ENCODE measurements at regions not wholly inside any gene's neighbourhood (a gene's known extent, or its start where the extent isn't known, plus 50 kb on each side); places are given as distances from the start of the nearest gene placed in this dataset.

DNA sequence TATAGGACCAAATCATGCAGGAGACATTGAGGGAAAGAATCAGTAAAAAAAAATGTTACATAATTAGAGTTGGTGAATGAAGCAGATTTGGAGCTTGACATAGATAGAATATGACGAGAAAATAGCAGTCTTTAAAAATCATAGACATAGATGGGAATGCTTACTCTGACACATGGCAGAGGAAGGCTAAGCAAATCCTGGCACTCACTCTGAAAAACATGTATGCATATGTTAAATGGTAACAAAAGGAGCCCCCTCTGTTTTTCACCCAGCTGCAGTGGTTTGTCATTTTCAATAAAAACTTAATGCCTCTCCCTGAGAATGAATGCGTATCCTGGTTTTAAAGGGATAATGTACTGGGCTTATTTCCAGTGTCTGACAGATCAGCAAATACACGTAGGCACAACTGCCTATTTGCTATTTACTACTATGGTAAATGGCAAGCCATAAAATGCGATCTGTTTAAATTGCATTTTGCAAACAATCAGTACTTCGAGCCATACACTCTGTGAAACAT, 561.2 kb upstream of the SEL1L start (continued):
- TF ChIP-seq, protein P1, sequence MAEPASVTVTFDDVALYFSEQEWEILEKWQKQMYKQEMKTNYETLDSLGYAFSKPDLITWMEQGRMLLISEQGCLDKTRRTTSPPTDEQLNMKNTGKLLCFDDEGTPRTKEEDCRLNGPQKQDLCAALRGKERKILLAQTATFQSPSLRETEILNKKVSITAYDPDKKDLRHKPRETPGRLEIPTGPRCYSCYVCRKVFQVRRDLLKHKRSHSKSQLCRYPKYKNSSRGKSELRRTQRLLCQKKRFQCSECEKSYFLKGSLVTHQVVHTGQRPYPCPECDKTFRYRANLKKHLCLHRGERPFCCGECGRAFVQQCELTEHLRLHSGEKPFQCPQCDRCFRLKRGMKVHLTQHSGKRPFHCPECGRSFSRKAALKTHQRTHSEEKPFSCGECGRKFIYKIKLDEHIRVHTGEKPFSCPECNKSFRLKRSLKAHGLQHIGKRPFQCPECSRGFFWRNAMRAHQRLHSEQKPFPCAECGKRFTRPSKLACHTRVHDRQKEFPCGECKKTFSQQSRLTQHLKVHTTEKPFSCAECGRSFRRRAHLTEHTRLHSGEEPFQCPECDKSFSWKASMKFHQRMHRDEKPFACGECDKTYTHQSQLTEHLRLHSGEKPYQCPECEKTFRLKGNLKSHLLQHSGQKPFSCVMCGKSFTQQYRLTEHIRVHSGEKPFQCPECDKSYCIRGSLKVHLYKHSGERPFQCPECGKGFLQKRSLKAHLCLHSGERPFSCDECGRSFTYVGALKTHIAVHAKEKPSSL (CRISPR knock-in tag; conservative IDR thresholded peaks at IDR 0.05): no peak
- TF ChIP-seq, protein P2, sequence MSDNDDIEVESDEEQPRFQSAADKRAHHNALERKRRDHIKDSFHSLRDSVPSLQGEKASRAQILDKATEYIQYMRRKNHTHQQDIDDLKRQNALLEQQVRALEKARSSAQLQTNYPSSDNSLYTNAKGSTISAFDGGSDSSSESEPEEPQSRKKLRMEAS (CRISPR knock-in tag; IDR thresholded peaks at IDR 0.05): no peak
- no peak for TF ChIP-seq KAT7 (CRISPR knock-in tag; IDR thresholded peaks at IDR 0.05; ENCODE audit: borderline replicate concordance)
- TF ChIP-seq, protein P3, sequence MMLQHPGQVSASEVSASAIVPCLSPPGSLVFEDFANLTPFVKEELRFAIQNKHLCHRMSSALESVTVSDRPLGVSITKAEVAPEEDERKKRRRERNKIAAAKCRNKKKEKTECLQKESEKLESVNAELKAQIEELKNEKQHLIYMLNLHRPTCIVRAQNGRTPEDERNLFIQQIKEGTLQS (CRISPR knock-in tag; conservative IDR thresholded peaks at IDR 0.05): no peak
- no peak for TF ChIP-seq NR3C1 (CRISPR knock-in tag; conservative IDR thresholded peaks at IDR 0.05; ENCODE audit: low read depth)
- TF ChIP-seq RELA (CRISPR knock-in tag; IDR thresholded peaks at IDR 0.05; ENCODE audit: borderline replicate concordance): no peak

GRCh38 chr14:82104013-82104412, 570.4 kb upstream of the SEL1L start:
- ATAC-seq (no peak), DNase-seq (ENCODE audit: low spot score) (no peak)
- no peaks in the 10 kb centered on the region for H3K36me3 Mint-ChIP-seq
- no peak overlapping the region for H3K27ac Mint-ChIP-seq
- ChIA-PET CTCF (no interaction called here), POLR2A (no interaction called here)
- H3K9me3 Mint-ChIP-seq: no peaks in the 10 kb centered on the region
- no peaks in the 10 kb centered on the region for H3K27me3 Mint-ChIP-seq (ENCODE audit: low read depth)
- no peaks in the 10 kb centered on the region for H3K4me1 Mint-ChIP-seq
- H3K4me3 Mint-ChIP-seq: no peak overlapping the region
- TF ChIP-seq ZNF232 (CRISPR knock-in tag; IDR thresholded peaks at IDR 0.05) (no peak), TP53 (CRISPR knock-in tag; IDR thresholded peaks at IDR 0.05) (no peak), PRRX2 (CRISPR knock-in tag; IDR thresholded peaks at IDR 0.05) (no peak), ATF1 (CRISPR knock-in tag; IDR thresholded peaks at IDR 0.05) (no peak), OVOL2 (CRISPR knock-in tag; IDR thresholded peaks at IDR 0.05; ENCODE audit: borderline replicate concordance) (no peak), ZNF416 (CRISPR knock-in tag; IDR thresholded peaks at IDR 0.05) (no peak), ZBTB43 (CRISPR knock-in tag; IDR thresholded peaks at IDR 0.05) (no peak), SMAD3 (CRISPR knock-in tag; IDR thresholded peaks at IDR 0.05; ENCODE audit: borderline replicate concordance) (no peak), IRF2 (CRISPR knock-in tag; IDR thresholded peaks at IDR 0.05; ENCODE audit: borderline replicate concordance, low read depth) (no peak), JAZF1 (CRISPR knock-in tag; IDR thresholded peaks at IDR 0.05) (no peak), TEAD1 (CRISPR knock-in tag; IDR thresholded peaks at IDR 0.05) (no peak), ZNF263 (CRISPR knock-in tag; IDR thresholded peaks at IDR 0.05; ENCODE audit: low read depth) (no peak), E2F5 (CRISPR knock-in tag; IDR thresholded peaks at IDR 0.05) (no peak)
- TF ChIP-seq, protein P4, sequence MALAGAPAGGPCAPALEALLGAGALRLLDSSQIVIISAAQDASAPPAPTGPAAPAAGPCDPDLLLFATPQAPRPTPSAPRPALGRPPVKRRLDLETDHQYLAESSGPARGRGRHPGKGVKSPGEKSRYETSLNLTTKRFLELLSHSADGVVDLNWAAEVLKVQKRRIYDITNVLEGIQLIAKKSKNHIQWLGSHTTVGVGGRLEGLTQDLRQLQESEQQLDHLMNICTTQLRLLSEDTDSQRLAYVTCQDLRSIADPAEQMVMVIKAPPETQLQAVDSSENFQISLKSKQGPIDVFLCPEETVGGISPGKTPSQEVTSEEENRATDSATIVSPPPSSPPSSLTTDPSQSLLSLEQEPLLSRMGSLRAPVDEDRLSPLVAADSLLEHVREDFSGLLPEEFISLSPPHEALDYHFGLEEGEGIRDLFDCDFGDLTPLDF (CRISPR knock-in tag; IDR thresholded peaks at IDR 0.05): no peak
- TF ChIP-seq, protein P5, sequence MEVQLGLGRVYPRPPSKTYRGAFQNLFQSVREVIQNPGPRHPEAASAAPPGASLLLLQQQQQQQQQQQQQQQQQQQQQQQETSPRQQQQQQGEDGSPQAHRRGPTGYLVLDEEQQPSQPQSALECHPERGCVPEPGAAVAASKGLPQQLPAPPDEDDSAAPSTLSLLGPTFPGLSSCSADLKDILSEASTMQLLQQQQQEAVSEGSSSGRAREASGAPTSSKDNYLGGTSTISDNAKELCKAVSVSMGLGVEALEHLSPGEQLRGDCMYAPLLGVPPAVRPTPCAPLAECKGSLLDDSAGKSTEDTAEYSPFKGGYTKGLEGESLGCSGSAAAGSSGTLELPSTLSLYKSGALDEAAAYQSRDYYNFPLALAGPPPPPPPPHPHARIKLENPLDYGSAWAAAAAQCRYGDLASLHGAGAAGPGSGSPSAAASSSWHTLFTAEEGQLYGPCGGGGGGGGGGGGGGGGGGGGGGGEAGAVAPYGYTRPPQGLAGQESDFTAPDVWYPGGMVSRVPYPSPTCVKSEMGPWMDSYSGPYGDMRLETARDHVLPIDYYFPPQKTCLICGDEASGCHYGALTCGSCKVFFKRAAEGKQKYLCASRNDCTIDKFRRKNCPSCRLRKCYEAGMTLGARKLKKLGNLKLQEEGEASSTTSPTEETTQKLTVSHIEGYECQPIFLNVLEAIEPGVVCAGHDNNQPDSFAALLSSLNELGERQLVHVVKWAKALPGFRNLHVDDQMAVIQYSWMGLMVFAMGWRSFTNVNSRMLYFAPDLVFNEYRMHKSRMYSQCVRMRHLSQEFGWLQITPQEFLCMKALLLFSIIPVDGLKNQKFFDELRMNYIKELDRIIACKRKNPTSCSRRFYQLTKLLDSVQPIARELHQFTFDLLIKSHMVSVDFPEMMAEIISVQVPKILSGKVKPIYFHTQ (CRISPR knock-in tag; IDR thresholded peaks at IDR 0.05): no peak
- TF ChIP-seq, protein P6, sequence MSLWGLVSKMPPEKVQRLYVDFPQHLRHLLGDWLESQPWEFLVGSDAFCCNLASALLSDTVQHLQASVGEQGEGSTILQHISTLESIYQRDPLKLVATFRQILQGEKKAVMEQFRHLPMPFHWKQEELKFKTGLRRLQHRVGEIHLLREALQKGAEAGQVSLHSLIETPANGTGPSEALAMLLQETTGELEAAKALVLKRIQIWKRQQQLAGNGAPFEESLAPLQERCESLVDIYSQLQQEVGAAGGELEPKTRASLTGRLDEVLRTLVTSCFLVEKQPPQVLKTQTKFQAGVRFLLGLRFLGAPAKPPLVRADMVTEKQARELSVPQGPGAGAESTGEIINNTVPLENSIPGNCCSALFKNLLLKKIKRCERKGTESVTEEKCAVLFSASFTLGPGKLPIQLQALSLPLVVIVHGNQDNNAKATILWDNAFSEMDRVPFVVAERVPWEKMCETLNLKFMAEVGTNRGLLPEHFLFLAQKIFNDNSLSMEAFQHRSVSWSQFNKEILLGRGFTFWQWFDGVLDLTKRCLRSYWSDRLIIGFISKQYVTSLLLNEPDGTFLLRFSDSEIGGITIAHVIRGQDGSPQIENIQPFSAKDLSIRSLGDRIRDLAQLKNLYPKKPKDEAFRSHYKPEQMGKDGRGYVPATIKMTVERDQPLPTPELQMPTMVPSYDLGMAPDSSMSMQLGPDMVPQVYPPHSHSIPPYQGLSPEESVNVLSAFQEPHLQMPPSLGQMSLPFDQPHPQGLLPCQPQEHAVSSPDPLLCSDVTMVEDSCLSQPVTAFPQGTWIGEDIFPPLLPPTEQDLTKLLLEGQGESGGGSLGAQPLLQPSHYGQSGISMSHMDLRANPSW (CRISPR knock-in tag; conservative IDR thresholded peaks at IDR 0.05; ENCODE audit: low read depth): no peak
- TF ChIP-seq, protein P1 (CRISPR knock-in tag; conservative IDR thresholded peaks at IDR 0.05): no peak

Data from WTC11 (cell line).